NCI-H2171 treated with DMSO at 0.1 percent for 48 hours (cell line): ENCODE measurements at regions not wholly inside any gene's neighbourhood (a gene's known extent, or its start where the extent isn't known, plus 50 kb on each side); places are given as distances from the start of the nearest gene placed in this dataset.

Experiments used
- DNase-seq: peaks from one replicate; lab custom pipeline; 2025; lab: John Stamatoyannopoulos, UW

DNA sequence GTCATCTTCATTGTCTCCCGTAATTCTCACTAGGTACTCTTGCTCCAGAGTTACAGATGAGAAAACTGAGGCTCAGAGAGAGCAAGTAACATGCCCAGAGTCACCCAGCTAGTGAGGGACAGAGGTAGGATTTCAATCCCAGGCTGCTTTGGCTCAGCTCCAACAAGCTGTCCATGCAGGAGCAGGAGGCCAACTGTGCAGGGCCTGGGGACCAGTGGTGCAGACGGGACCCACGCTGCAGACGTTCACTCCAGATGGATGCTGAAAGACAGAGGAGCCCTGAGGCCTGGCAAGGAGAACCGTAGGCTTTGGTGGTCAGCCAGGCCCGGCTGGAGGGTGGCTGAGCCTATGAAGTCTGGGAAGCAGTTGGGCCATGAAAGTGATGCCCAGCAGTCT lies 102.6 kb downstream of the MCFD2 start:
- peak; percentile 9 for DNase-seq
